HG03064 (cell line): ENCODE measurements at regions not wholly inside any gene's neighbourhood (a gene's known extent, or its start where the extent isn't known, plus 50 kb on each side); places are given as distances from the start of the nearest gene placed in this dataset.

Experiments
- ATAC-seq: cut with Tn5 transposase; IDR thresholded peaks from one replicate; pipeline ENCODE4 v1.9.1; 2021; ENCODE audit warnings: low read depth; ENCODE audit not compliant: unreplicated experiment

- ATAC-seq = no peak
Observed at GRCh38 chr22:49290711-49291110, 537.0 kb downstream of the BRD1 start.

GRCh38 chr22:49289822-49290679, 537.6 kb downstream of the BRD1 start:
- no peak for ATAC-seq

- ATAC-seq = no peak
Observed at GRCh38 chr22:49286181-49286760, 541.4 kb downstream of the BRD1 start.

DNA sequence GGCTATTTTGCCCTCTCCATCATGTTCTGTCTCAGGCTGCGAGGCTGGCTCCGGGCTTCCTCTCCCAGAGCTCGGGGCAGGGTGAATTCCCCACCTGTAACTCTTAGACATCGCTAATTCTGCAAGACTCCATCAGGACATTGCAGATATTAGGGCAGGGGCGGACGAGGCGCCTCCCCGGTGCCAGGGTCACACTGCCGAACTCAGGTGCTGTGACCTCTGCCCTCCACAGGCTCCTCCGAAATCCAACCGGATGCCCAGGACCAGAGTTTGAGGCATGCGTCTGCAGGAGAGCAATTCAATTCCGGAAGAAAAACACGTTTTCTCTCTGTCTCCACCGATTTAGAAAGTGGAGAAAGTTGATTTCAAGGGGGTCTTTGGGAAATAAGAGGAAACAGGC, 542.7 kb downstream of the BRD1 start:
- ATAC-seq = no peak

GRCh38 chr22:49284056-49284784, 543.5 kb downstream of the BRD1 start:
- ATAC-seq = no peak

- no peak for ATAC-seq
Observed at GRCh38 chr22:49282596-49282995, 545.1 kb downstream of the BRD1 start.

DNA sequence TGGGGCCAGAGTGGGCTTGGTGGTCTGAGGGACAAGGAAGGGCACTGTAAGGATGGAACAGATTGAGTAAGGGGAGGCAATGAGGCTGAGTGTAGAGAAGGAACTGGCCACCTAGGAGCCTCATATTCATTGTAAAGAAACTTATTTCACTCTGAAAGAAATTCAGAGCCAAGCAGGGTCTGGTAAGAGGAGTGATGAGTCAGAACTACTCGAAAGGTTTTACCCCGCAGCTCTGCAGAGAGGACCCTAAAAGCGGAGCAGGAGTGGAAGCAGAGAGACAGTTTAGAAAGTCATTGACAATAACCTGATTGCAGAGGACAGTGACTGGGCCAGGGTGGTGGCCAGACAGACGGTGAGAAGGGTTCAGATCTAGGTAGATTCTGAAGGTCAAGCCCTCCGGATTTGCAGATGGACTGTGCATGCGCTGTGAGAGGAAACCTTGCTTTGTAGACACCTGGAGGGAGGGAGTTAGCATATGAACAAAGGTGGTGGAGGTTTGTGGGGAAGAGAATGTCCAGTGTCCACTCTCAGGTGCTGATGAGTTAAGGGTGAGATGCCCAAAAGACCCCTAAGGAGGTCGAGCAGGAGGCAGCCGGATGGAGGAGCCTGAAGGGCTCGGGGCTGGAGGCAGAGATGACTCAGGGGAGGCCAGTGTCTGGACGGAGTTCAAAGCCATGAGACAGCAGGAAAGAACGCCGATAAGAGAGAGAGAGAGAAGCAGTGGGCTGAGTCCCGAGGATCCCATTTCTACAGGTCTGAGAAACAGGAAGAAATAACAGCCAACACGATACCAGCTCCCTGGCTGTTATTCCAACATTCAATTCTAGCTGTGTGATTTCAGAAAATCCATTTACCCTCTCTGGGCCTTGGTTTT, 546.0 kb downstream of the BRD1 start:
- ATAC-seq = no peak

DNA sequence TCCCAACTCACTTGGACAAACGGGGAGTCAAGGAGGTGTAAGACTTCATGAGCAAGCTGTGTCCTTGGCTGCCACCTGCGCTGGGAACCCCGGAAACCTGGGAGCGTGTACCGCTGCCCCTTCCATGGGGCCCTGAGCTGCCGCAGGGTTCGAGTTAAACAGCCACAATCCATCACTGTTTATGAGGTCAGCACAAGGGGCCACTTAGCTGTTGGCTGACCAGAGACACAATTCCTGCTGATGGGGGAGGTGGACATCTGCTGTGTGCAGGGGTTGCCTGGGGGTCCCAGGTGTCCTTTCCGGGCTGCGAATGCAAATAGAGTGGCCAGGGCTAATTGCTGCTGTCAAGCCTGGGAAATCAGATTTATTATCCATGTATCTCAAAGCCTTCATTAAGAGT, 549.3 kb downstream of the BRD1 start:
- ATAC-seq = no peak

DNA sequence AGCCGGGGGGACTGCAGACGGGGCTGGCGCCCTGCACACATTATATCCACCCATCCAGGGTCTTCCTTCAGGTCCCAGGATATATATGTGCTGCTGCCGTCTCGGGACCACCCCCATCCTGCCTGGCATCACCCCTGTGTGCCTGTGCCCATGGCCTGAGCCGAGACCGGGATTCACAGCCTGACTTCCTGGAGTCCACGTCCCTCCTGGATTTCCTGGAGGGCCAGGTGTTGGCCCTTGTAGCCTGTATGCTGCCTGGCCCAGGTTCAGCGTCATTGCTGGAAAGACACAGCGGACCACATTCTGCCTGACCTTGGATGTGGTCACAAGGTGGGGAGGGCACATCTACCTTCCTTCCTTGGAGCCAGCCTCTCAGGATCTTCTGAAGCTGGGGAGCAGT, 551.1 kb downstream of the BRD1 start:
- ATAC-seq = no peak

- ATAC-seq = no peak
Observed at GRCh38 chr22:49274754-49275380, 552.8 kb downstream of the BRD1 start.

DNA sequence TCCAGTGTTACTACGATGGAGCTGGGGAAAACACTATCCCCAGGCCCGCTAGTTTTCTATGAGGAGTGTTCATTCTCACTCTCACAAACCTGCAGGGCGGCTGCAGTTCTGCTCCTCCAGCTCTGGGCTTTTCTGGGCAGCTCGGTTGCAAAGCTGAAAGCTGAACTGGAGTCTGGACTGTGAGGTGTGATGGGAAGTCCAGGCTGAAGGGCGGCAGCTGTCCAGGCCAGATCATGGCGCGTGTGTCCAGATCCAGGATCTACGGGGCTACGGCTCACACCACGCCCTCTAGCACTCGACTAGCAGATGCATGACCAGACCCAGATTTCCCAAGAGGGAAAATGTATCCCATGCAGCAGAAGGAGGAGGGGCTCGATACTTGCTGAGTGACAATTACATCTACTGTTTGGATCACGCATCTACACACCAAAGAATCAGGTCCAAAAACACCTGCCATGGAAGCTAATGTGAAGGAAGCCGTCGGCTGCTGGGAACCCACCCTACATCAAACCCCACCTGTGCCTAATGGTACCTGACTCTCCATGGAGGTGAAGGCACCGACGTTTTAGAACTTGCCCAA, 555.0 kb downstream of the BRD1 start:
- no peak for ATAC-seq

DNA sequence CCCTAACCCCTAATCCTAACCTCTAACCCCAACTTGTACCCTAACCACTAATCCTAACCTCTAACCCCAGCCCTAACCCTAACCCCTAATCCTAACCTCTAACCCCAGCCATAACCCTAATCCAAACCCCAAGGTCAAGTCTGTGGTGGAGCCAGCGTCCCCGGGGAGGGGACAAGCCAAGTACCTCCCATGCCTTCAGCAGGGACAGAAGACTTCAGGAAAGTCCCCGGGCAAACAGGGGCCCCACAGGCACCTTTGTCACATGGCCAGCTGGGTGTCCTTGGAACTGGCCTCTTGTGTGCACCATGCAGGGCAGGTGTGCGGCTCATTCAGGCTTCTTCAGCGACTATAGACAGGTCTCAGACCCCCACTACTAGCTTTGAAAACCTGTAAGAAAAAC, 555.8 kb downstream of the BRD1 start:
- no peak for ATAC-seq

- ATAC-seq = no peak
Observed at GRCh38 chr22:49271369-49271727, 556.3 kb downstream of the BRD1 start.

- no peak for ATAC-seq
Observed at GRCh38 chr22:49270595-49271368, 556.9 kb downstream of the BRD1 start.

- ATAC-seq = no peak
Observed at GRCh38 chr22:49269928-49270327, 557.7 kb downstream of the BRD1 start.

GRCh38 chr22:49269371-49269770, 558.3 kb downstream of the BRD1 start:
- no peak for ATAC-seq

DNA sequence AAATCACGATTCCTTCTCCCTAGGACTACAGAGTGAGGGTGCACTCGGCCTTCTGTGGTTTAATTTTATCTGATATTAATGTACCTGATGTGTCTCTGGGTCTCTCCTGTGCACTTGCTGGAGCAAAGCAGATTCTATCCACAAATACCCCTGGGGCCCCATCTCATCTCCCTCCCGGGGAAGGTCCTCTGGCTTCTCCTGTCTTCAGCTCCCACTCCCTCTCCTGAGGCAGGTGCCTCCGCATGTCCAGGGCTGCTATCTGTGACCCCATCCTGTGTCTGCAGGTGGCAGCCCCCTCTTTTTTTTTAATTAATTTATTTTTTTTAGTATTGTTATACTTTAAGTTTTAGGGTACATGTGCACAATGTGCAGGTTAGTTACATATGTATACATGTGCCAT, 558.7 kb downstream of the BRD1 start:
- no peak for ATAC-seq

- ATAC-seq = no peak
Observed at GRCh38 chr22:49267996-49268395, 559.7 kb downstream of the BRD1 start.
